ENCODE measurements at regions not wholly inside any gene's neighbourhood (a gene's known extent, or its start where the extent isn't known, plus 50 kb on each side); places are given as distances from the start of the nearest gene placed in this dataset.
A peak's percentile ranks its signal among the peaks of the same experiment; 100 is the strongest.

DNA sequence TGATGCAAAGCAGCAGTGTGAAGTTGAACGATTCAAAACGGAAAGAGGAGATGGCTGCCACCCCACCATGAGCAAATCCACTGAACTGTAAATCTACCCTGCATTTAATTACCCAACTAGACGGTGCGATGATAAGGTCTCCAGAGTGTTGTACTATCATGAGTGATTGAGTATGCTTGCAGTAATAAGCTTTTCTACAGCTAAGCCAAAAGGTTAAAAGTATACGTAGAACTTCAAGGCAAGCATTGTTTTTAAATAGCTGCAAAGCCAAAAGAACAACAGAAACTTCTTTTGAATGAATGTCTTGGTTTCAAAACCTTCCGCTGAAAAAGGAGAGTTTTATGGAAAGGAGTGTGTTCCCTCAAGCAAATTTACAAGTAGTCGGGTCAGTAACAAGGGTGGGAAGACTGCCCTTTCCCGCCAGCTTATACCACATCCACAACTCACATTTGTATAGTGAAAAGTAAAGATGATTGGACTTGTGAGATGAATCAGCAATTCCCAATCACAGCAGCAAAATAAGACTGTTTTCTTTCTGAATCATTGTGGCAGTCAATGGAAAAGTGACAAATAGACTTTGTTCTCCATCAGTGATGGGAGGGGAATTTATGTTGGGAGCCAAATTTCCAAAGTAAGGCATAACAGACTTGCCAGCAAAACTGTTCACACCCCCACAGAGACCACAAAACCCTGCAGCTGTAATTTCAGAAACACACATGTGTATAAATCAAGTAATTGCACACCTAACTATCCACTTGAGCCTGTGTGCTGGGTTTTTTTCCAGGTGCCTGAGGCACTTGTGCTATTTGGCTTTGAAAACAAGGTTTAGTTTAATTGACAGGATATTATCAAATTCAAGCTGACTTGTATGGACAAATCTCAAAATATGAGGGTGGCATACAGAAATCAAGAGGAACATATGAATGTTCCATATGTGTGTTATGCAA is 407.7 kb upstream of the GRAMD2B start:
- no peaks in the 10 kb centered on the region for H3K36me3 ChIP-seq (ENCODE audit: control insufficient read depth, insufficient read depth, low read length)
- ATAC-seq (peak; percentile 65), DNase-seq (ENCODE audit: low read depth, low spot score) (no peak)
- TF ChIP-seq TCF7L2 (IDR thresholded peaks at IDR 0.05; ENCODE audit: low read depth, low read length), result peak; percentile 63
- TF ChIP-seq, protein P1, sequence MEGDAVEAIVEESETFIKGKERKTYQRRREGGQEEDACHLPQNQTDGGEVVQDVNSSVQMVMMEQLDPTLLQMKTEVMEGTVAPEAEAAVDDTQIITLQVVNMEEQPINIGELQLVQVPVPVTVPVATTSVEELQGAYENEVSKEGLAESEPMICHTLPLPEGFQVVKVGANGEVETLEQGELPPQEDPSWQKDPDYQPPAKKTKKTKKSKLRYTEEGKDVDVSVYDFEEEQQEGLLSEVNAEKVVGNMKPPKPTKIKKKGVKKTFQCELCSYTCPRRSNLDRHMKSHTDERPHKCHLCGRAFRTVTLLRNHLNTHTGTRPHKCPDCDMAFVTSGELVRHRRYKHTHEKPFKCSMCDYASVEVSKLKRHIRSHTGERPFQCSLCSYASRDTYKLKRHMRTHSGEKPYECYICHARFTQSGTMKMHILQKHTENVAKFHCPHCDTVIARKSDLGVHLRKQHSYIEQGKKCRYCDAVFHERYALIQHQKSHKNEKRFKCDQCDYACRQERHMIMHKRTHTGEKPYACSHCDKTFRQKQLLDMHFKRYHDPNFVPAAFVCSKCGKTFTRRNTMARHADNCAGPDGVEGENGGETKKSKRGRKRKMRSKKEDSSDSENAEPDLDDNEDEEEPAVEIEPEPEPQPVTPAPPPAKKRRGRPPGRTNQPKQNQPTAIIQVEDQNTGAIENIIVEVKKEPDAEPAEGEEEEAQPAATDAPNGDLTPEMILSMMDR (IDR thresholded peaks at IDR 0.05), result no peak
- ChIA-PET CTCF (no interaction called here), POLR2A (no interaction called here)
- H3K27ac ChIP-seq (ENCODE audit: low read length), result peak overlapping the region; percentile 73
- no TSS peak for BruUV-seq (replicated peaks)
- H3K9me3 ChIP-seq (ENCODE audit: control insufficient read depth, insufficient read depth, low read depth, low read length), result no peaks in the 10 kb centered on the region
- peak overlapping the region in 1 of 2 experiments; percentile 25; a peak in 2 of 4 replicates for H3K4me3 ChIP-seq (ENCODE audit: low read depth in 2 of 2, low read length in 2 of 2)
- intact Hi-C loops (cut with micrococcal nuclease; ENCODE audit: unreplicated experiment), result no loop called here
- in situ Hi-C loops (cut with HindIII; ENCODE audit: low pct_unique_long_range_greater_than_20kb, low sequenced_read_pairs), result no loop called here
- peaks cover 13% of the 10 kb centered on the region for H3K4me1 ChIP-seq (ENCODE audit: control insufficient read depth, insufficient read depth, low read length)
- H3K27me3 ChIP-seq (ENCODE audit: control insufficient read depth, insufficient read depth, low read length), result no peaks in the 10 kb centered on the region

DNA sequence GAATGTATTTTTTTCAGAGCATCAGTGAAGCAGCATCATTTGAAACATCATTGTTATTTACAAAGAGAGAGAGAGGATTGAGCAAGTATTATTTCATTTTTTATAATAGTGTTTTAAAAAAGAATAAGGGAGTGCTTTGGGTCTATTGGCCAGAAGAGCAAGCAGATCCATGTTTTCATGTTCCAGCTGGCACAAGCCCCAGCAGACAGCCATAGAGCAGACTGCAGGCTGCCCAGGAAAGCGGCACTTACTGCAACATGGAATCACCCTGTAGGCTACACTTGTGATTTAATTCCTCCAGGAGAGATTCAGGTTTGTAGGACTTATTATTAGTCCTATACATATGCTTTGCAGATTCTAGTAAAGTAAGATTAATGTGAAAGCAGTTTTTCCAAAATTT is 407.0 kb upstream of the GRAMD2B start:
- DNase-seq (ENCODE audit: low read depth, low spot score) (no peak), ATAC-seq (peak; percentile 53; the same call in 1 of the 2 replicates)
- TF ChIP-seq TCF7L2 (IDR thresholded peaks at IDR 0.05; ENCODE audit: low read depth, low read length) (no peak), POLR2AphosphoS5 (IDR thresholded peaks at IDR 0.05; ENCODE audit: low read depth, low read length) (no peak), SIN3A (IDR thresholded peaks at IDR 0.05; ENCODE audit: borderline replicate concordance, insufficient read depth, low read depth, low read length) (no peak)
- TF ChIP-seq, protein P2, sequence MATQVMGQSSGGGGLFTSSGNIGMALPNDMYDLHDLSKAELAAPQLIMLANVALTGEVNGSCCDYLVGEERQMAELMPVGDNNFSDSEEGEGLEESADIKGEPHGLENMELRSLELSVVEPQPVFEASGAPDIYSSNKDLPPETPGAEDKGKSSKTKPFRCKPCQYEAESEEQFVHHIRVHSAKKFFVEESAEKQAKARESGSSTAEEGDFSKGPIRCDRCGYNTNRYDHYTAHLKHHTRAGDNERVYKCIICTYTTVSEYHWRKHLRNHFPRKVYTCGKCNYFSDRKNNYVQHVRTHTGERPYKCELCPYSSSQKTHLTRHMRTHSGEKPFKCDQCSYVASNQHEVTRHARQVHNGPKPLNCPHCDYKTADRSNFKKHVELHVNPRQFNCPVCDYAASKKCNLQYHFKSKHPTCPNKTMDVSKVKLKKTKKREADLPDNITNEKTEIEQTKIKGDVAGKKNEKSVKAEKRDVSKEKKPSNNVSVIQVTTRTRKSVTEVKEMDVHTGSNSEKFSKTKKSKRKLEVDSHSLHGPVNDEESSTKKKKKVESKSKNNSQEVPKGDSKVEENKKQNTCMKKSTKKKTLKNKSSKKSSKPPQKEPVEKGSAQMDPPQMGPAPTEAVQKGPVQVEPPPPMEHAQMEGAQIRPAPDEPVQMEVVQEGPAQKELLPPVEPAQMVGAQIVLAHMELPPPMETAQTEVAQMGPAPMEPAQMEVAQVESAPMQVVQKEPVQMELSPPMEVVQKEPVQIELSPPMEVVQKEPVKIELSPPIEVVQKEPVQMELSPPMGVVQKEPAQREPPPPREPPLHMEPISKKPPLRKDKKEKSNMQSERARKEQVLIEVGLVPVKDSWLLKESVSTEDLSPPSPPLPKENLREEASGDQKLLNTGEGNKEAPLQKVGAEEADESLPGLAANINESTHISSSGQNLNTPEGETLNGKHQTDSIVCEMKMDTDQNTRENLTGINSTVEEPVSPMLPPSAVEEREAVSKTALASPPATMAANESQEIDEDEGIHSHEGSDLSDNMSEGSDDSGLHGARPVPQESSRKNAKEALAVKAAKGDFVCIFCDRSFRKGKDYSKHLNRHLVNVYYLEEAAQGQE (IDR thresholded peaks at IDR 0.05; ENCODE audit: insufficient read depth in 1 of 2, low read depth in 2 of 2, low read length in 1 of 2), result no peak
- TF ChIP-seq, protein P1 (IDR thresholded peaks at IDR 0.05), result no peak
- CTCF ChIA-PET, result no interaction called here
- H3K36me3 ChIP-seq (ENCODE audit: control insufficient read depth, insufficient read depth, low read length), result no peaks in the 10 kb centered on the region
- intact Hi-C loops (cut with micrococcal nuclease; ENCODE audit: unreplicated experiment) (no loop called here), in situ Hi-C loops (cut with HindIII; ENCODE audit: low pct_unique_long_range_greater_than_20kb, low sequenced_read_pairs) (no loop called here)
- no peak overlapping the region for H3K4me3 ChIP-seq (ENCODE audit: low read depth in 2 of 2, low read length in 2 of 2)
- peak overlapping the region; percentile 73 for H3K27ac ChIP-seq (ENCODE audit: low read length)
- H3K4me1 ChIP-seq (ENCODE audit: control insufficient read depth, insufficient read depth, low read length), result peaks cover 13% of the 10 kb centered on the region
- H3K9me3 ChIP-seq (ENCODE audit: control insufficient read depth, insufficient read depth, low read depth, low read length), result no peaks in the 10 kb centered on the region
- POLR2A ChIA-PET, result no interaction called here
- no TSS peak for BruUV-seq (replicated peaks)
- no peaks in the 10 kb centered on the region for H3K27me3 ChIP-seq (ENCODE audit: control insufficient read depth, insufficient read depth, low read length)
